Activated naive CD4-positive, alpha-beta T cell treated with anti-CD3 and anti-CD28 coated beads, Interleukin-2, amount 50 U/mL, for 72 hours (primary cell): ENCODE measurements at regions not wholly inside any gene's neighbourhood (a gene's known extent, or its start where the extent isn't known, plus 50 kb on each side); places are given as distances from the start of the nearest gene placed in this dataset.

Experiments
- ATAC-seq, 2 donors: fragments of 150-1000 bp; cut with Tn5 transposase; 2 replicates each; pipeline ENCODE4 v1.10.0; 2021; ENCODE audit warnings: mild to moderate bottlenecking in 2 of 2, moderate library complexity in 2 of 2
- DNase-seq, 2 donors: peaks; one replicate each; pipeline ENCODE4 v3.0.0; 2021 to 2022; ENCODE audit warnings: low spot score in 2 of 2
- H3K27ac Mint-ChIP-seq, 2 donors: one replicate each; pipeline ENCODE4 v1.8.0; 2022; ENCODE audit warnings: mild to moderate bottlenecking in 2 of 2, mixed read lengths in 2 of 2
- H3K36me3 Mint-ChIP-seq, 2 donors: one replicate each; pipeline ENCODE4 v1.8.0; 2022; ENCODE audit warnings: mixed read lengths in 2 of 2
- H3K9me3 Mint-ChIP-seq, 2 donors: one replicate each; pipeline ENCODE4 v1.8.0; 2022; ENCODE audit warnings: mixed read lengths in 2 of 2

DNA sequence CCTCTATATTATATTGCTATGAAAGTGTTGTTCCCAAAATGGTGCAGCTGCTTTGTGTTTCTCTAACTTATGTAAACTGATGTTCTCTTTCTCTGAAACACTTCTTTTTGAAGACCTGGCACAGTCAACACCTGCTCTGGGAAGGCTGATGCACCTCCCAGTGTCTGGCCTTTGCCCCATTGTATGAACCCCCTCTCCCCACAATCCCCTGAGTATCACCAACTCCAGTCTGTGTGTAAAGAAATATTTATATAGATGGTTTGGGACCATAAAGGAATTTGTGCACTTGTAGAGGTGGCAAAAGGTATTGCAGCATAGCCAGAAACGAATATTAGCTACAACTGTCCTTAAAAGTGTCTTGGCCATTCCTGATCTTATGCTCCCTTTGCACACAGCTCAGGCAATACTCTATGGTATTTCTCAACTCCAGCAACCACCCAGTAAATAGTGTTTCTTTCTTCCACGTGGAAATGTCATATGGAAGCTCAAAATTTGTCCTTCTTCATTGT lies 365.2 kb upstream of the DDI1 start:
- Mint-ChIP-seq H3K27ac (no peak overlapping the region), H3K36me3 (no peaks in the 10 kb centered on the region), H3K9me3 (no peaks in the 10 kb centered on the region)
- ATAC-seq (no peak), DNase-seq (no peak)

DNA sequence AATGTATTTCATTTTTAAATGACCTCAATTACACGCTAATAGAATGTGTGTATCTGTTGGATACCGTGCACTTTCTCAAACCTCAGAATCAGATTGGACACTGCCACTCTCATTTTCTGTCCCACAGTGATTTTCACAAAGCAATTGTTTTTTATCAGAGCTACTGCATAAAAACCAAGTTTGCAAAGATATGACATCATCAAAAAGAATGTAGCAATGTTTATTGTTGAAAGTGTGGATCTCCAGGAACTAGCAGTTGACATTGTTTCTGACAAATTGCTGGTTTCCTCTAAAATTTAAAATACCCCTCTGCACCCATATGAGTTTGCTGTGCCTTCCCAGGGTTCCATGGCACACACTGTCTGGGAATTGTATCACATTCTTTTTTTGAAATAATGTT lies 362.7 kb upstream of the DDI1 start:
- H3K36me3 Mint-ChIP-seq: no peaks in the 10 kb centered on the region
- no peak overlapping the region for H3K27ac Mint-ChIP-seq
- ATAC-seq: no peak
- DNase-seq: no peak
- no peaks in the 10 kb centered on the region for H3K9me3 Mint-ChIP-seq

DNA sequence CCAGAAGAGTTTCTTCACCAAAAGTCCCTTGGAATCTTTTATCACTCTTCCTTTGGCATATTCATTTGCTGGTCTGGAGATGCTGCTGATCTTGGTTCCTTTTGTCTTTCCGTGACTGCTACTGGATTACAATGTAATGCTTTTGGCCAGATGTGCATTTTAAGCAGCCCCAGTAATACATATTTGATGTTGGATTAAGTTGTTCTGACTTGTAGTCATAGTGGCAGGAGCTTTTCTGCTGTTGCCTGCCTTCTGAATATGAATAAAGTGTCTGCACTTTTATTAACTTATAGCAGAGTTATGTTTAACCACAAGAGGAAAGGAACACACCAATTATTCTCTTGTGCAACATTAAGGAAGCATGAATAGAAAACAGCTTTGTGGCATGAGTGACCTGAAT lies 360.0 kb upstream of the DDI1 start:
- no peak overlapping the region for H3K27ac Mint-ChIP-seq
- H3K36me3 Mint-ChIP-seq: no peaks in the 10 kb centered on the region
- DNase-seq: no peak
- no peak for ATAC-seq
- no peaks in the 10 kb centered on the region for H3K9me3 Mint-ChIP-seq

DNA sequence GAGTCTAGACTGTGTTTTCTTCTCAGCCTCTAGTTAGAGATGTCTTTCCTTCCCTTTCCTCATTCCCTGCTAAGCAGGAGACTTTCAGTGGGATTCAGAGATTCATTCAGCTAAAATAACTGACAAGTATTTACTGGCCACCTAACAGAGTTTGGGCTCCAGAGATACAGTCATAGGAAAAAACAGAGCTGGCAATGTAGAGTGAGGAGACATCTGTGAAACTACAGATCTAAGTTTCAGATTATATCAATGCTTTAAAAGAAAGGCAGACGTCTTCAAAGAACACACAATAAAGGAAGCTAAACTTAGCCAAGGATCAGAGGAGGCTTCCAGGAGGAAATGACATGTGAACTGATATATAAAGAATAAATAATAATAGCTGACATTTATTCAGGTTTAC lies 355.6 kb upstream of the DDI1 start:
- DNase-seq (no peak), ATAC-seq (no peak)
- Mint-ChIP-seq H3K36me3 (no peaks in the 10 kb centered on the region), H3K27ac (no peak overlapping the region), H3K9me3 (no peaks in the 10 kb centered on the region)

DNA sequence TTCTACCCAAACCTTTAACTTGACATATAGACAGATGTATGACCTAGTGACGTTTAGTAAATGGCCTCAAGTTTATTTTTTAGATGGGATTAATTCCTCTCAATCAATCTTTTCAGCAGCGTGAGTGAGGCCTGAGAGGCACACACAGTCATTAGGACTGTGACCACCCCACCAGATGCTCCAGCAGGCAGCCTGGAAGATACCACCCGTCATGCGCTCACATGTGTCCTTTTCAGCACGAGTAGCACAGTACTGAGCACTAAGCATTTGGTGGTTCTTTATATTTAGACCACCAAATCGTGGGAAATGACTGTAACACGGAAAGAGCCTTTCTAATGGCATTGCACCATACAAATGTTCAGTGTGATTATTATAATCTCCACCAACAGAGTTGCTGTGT lies 354.6 kb upstream of the DDI1 start:
- Mint-ChIP-seq H3K36me3 (no peaks in the 10 kb centered on the region), H3K27ac (no peak overlapping the region), H3K9me3 (no peaks in the 10 kb centered on the region)
- DNase-seq: no peak
- ATAC-seq: no peak

DNA sequence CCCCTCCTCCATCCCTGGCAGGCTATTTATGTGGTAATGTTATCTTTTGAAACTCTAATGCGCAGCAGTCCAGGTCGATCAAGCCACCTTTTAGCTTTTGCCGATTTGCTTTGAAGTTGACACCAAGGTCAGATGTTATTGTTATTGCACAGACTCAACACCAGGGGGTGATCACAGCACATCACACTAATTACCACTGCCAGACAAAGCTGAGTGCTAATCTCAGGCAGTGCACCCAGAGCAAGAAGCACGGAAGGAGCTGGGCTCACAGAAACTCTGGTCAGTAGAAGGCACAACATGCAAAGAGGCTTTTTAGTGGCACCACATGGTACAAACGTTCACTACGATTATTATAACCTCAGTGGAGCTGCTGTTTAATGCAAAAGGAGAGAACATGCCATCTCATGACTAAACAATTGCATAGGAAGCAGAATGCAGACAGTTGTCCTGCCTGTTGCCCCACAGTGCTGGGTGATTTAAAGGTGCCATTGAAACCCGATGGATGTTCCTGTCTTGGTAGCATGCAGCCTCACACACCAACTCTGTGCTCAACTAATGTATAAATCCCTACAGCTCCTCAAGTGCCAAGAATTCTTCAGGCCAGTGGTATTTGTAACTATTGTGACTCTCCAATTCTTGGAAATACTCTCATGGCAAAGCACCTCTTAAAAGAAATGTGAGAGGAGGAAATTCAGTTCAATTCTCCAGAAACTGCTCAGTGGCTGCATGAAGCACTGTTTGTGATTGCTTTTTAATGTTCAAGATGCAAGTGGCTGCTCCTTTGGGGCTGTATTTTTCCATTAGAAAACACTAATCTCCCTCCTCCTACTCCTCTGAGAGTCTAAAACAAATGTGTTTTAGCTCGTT lies 353.9 kb upstream of the DDI1 start:
- ATAC-seq (peak in 1 of 2 donors; percentile 79), DNase-seq (peak in 1 of 2 donors; percentile 41)
- Mint-ChIP-seq H3K27ac (no peak overlapping the region), H3K9me3 (no peaks in the 10 kb centered on the region), H3K36me3 (no peaks in the 10 kb centered on the region)

DNA sequence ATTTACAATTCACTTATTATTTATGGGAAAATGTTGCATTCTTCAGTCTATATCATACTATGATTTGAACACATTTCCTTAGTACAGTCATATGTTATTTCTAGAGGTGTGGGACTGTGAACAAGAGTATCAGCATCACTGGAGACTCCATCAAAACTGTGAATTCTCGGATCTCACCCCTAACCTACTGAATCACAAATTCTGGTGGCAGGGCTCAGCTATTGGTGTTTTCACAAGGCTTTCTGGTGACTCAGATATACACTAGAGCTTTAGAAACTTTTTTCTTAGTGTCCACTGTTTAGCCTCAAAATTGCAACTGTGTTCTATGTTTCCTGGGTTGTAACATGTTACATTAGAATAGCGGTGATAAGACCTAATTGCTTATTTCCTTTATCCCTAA lies 352.9 kb upstream of the DDI1 start:
- Mint-ChIP-seq H3K36me3 (no peaks in the 10 kb centered on the region), H3K27ac (no peak overlapping the region), H3K9me3 (no peaks in the 10 kb centered on the region)
- no peak for DNase-seq
- no peak for ATAC-seq

DNA sequence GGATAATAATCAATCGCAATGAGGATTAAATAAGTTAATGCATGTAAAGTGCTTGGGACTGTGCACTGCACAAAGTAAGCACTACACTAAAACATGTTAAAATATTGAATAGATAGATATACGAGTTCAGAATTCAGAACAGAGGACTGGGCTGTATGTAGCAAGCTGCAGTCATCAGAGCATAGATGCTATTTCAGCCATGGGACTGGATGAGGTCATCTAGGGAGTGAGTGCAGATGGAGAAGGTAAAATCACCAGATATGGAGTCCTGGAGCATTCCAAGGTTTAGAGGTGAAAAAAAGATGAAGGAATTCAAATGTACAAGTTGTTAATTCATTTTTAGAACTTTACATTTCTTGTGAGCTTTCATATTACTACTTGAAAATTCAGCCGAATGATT lies 347.5 kb upstream of the DDI1 start:
- no peak for DNase-seq
- H3K9me3 Mint-ChIP-seq: no peaks in the 10 kb centered on the region
- no peak overlapping the region for H3K27ac Mint-ChIP-seq
- no peaks in the 10 kb centered on the region for H3K36me3 Mint-ChIP-seq
- ATAC-seq: no peak

DNA sequence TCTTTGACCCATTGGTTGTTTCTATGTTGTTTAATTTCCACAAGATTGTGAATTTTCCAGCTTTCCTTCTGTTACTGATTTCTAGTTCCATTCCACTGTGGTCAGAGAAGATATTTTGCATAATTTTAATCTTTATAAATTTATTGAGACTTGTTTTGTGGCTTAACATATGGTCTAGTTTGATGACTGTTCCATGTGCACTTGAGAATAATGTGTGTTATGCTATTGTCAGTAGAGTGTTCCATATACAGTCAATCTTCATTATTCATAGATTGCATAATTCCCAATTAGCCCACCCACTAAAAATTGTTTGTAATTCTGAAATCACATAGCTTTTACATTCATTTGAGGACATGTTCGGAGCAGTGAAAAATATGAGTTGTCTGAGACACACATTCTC lies 346.1 kb upstream of the DDI1 start:
- H3K9me3 Mint-ChIP-seq: no peaks in the 10 kb centered on the region
- ATAC-seq: no peak
- DNase-seq: no peak
- H3K27ac Mint-ChIP-seq: no peak overlapping the region
- H3K36me3 Mint-ChIP-seq: no peaks in the 10 kb centered on the region

DNA sequence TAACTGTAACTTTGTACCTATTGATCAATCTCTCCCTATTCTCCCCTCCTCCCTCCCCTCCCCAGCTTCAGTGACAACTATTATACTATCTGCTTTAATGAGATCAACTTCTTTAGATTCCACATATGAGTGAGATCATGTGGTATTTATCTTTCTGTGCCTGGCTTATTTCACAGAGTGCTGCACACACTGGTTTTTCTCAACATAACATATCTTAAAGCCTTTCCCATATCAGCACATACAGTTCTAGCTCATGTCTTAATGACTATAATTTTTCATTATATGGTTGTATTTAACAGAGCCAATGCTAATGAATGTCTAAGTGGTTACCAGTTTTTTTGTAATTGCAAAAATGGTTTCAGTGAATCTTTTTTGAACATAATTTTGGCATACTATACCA lies 340.3 kb upstream of the DDI1 start:
- Mint-ChIP-seq H3K36me3 (no peaks in the 10 kb centered on the region), H3K9me3 (peaks cover 3 to 9% of the 10 kb centered on the region in 2 donors), H3K27ac (no peak overlapping the region)
- ATAC-seq (no peak), DNase-seq (no peak)

DNA sequence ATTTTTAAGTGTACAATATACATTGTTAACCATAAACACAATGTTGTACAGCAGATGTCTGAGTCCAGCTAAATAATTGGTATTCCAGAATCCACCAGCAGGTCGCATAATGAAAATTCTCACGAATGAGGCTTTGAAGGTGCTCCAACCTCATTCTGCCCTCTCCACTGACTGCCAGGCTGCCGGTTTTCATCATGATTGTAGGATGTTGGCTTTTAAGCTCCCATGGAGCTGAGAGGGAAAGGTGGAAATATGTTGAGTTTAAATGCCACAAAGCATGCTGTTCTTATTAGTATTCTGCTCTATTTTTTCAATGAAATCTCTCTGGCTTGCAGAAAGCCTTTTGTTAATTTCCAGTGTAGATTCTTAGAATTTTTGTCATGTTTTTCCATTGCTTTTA lies 337.2 kb upstream of the DDI1 start:
- DNase-seq: no peak
- no peak overlapping the region for H3K27ac Mint-ChIP-seq
- ATAC-seq: no peak
- no peaks in the 10 kb centered on the region for H3K36me3 Mint-ChIP-seq
- peaks cover 3 to 9% of the 10 kb centered on the region in 2 donors for H3K9me3 Mint-ChIP-seq

DNA sequence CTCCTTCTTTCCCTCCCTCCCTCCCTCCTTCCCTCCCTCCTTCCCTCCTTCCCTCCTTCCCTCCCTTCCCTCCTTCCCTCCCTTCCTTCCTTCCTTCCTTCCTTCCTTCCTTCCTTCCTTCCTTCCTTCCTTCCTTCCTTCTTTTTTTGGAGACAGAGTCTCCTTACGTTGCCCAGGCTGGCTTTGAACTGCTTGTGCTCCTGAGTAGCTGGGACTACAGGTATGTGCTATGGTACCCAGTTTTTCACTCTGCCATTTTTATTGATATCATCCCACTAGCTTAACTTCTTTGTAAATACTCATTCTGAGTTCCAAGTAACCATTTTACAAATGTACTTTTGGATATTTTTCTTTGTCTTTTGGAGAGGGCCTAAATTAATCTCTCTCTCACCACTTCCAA lies 336.8 kb upstream of the DDI1 start:
- no peaks in the 10 kb centered on the region for H3K36me3 Mint-ChIP-seq
- H3K9me3 Mint-ChIP-seq: peaks cover 3 to 9% of the 10 kb centered on the region in 2 donors
- H3K27ac Mint-ChIP-seq: no peak overlapping the region
- ATAC-seq (no peak), DNase-seq (no peak)

DNA sequence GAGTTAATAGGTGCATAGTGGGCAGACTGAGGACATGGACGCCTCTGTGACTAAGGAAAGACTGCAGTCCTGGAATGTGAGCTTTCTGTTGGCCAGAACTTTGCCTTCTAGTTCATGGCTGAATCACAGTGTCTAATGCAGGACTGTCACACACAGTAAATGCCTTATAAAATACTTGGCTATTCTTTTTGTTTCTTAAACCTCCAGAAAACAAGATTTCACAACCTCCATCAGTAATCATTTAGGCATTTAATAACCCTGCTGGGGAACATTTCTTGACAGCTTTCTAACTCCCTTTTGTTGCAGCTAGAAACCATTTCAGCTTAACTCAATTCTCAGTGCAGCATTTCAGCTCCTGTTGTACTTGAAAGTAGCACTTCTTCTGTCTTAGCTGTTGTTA lies 335.8 kb upstream of the DDI1 start:
- no peak for ATAC-seq
- H3K9me3 Mint-ChIP-seq: peaks cover 3 to 9% of the 10 kb centered on the region in 2 donors
- no peaks in the 10 kb centered on the region for H3K36me3 Mint-ChIP-seq
- H3K27ac Mint-ChIP-seq: no peak overlapping the region
- DNase-seq: no peak

DNA sequence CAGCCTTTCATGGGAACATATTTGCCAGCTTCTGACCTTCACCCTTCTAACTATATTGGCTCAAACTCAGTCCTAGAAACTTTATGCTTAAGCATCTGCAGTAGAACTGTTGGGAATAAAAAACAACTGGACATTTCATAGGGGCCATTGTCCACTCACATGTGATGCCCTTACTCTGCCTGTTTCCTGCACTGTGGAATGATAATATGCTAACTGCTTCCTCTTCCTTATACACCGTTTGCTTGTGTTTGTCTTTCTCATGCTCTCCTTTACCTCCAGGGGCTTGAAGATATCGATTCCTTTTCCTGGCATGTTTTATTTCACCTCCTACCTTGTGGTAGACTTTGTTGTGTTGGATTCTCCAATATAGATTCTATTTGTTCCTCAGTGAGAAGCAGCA lies 333.0 kb upstream of the DDI1 start:
- H3K36me3 Mint-ChIP-seq: no peaks in the 10 kb centered on the region
- DNase-seq (no peak), ATAC-seq (no peak)
- peaks cover 3 to 6% of the 10 kb centered on the region in 2 donors for H3K9me3 Mint-ChIP-seq
- no peak overlapping the region for H3K27ac Mint-ChIP-seq

DNA sequence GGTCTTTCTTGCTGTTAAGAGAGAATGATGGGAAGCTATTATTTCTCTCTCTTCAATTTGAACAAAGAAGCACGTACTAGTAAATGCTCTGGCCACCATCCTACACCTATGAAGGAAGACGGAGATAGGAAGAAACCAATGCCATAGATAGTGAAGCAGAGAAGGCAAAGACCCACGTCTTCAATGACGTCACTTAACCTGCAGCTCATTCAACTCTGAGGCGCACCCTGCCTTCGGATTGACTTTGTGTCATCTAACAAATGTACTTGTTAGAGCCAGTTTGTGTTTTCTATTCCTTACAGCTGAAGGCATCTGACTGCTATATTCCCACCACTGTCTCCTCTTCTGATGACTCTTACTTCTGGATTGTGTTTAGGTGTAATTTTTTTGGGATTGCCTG lies 332.5 kb upstream of the DDI1 start:
- no peak overlapping the region for H3K27ac Mint-ChIP-seq
- ATAC-seq (no peak), DNase-seq (no peak)
- H3K36me3 Mint-ChIP-seq: no peaks in the 10 kb centered on the region
- H3K9me3 Mint-ChIP-seq: peaks cover 8 to 11% of the 10 kb centered on the region in 2 donors

DNA sequence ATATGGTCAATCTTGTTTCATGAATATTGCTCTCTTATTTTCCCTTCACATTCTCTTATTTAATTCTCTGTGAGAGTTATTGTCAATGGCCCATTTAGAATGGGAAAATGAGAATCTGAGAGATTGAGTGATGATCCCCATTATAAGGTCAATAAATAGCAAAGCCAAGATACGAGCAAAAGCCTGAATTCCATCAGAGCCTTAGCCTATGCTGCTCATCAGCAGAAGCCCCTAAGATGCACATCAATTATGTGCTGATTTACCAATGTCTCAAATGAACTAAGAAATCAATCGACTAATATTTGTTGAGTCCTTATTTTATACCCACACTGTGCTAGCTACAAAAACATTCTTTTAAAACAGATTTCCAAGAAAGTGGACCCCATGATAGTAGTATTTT lies 330.8 kb upstream of the DDI1 start:
- no peak overlapping the region for H3K27ac Mint-ChIP-seq
- H3K9me3 Mint-ChIP-seq: peaks cover 9 to 12% of the 10 kb centered on the region in 2 donors
- ATAC-seq: no peak
- no peaks in the 10 kb centered on the region for H3K36me3 Mint-ChIP-seq
- DNase-seq: no peak

DNA sequence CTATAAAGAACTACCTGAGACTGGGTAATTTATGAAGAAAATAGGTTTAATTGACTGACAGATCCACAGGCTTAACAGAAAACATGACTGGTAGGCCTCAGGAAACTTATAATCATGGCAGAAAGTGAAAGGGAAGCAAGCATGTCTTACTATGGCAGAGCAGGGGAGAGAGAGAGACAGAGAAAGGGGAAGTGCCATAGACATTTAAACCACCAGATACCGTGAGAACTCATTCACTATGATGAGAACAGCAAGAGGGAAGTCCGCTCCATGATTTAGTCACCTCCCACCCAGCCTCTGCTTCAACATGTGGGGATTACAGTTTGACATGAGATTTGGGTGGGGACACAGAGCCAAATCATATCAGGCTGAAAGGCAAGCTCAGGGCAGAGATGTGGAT lies 327.1 kb upstream of the DDI1 start:
- DNase-seq (no peak), ATAC-seq (no peak)
- Mint-ChIP-seq H3K36me3 (no peaks in the 10 kb centered on the region), H3K9me3 (peaks cover 9 to 12% of the 10 kb centered on the region in 2 donors), H3K27ac (no peak overlapping the region)

DNA sequence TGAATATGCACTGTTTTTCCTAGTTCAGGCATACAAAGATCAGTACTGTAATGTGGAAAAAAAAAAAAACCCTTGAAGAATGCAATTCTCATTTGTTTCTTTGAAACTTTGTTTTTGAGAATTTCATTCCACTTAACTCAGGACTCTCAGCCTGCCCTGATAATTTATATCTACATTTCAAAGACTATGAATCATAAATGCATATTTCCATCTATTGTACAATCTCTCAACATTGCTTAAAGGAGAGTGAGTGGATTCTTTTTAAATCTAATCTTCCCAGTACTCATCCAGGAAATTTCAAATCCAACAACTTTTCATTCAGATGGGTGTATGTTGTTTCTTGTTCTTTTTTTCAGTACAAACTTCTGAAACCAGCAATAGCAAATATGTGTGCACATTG lies 322.2 kb upstream of the DDI1 start:
- ATAC-seq (no peak), DNase-seq (no peak)
- peaks cover 2 to 3% of the 10 kb centered on the region in 2 donors for H3K9me3 Mint-ChIP-seq
- no peak overlapping the region for H3K27ac Mint-ChIP-seq
- H3K36me3 Mint-ChIP-seq: no peaks in the 10 kb centered on the region
